HG03520 (cell line): ENCODE measurements at regions not wholly inside any gene's neighbourhood (a gene's known extent, or its start where the extent isn't known, plus 50 kb on each side); places are given as distances from the start of the nearest gene placed in this dataset.
A peak's percentile ranks its signal among the peaks of the same experiment; 100 is the strongest.
"Not testable (repeated sequence)": the region's sequence is repeated elsewhere in the genome, so short reads cannot be mapped to it uniquely, and the experiment has no call there.

ENCODE experiments used
- ATAC-seq: cut with Tn5 transposase; IDR thresholded peaks from one replicate; pipeline ENCODE4 v1.9.1; 2021; ENCODE audit warnings: mild to moderate bottlenecking, moderate library complexity; ENCODE audit not compliant: unreplicated experiment

- ATAC-seq, result no peak
These were observed 90.3 kb upstream of the ZNF438 start for GRCh38 chr10:31121757-31122577.

GRCh38 chr10:31123946-31124345 is 92.3 kb upstream of the ZNF438 start:
- no peak for ATAC-seq

- no peak for ATAC-seq
These were observed 93.2 kb upstream of the ZNF438 start for GRCh38 chr10:31124852-31125251.

DNA sequence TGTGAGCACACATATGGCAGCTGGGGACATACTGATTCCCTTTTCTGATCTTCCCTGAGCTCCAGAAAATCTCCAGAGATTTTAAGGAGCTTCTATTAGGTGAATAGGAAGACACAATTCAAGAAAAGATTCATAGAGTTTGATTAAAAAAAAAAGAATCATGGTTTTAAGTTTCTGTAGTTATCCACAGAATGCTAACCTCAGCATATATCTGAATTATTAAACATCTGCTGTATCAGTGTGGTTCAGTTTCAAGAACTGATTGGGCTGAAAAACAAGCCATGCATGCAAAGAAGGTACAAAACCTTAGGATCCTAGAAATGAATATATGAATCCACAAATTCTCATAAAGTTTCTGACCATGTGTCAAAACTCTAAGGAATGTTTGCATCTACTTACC is 94.1 kb upstream of the ZNF438 start:
- ATAC-seq, result no peak

DNA sequence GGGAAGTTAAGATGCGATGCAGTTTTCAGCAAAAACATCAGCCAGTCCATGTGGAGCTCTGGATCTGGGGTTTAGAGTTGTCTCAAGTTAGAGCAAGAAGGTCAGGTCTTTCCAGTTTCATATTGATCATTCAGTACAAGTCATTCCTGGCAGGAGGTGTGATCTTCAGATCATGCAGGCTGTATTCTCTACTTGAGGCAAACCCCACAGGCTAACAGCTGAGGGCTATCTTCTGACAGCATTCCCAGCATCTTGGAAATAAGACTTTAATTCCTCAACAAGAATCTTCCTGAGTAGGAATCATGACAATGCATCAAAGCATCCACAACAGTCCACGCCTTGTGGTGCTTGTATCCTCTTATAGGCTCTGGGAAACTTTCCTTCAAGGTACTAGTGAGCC is 94.9 kb upstream of the ZNF438 start:
- no peak for ATAC-seq

- ATAC-seq, result no peak
These were observed 96.9 kb upstream of the ZNF438 start for GRCh38 chr10:31128536-31128935.

- no peak for ATAC-seq
These were observed 97.6 kb upstream of the ZNF438 start for GRCh38 chr10:31129271-31129670.

DNA sequence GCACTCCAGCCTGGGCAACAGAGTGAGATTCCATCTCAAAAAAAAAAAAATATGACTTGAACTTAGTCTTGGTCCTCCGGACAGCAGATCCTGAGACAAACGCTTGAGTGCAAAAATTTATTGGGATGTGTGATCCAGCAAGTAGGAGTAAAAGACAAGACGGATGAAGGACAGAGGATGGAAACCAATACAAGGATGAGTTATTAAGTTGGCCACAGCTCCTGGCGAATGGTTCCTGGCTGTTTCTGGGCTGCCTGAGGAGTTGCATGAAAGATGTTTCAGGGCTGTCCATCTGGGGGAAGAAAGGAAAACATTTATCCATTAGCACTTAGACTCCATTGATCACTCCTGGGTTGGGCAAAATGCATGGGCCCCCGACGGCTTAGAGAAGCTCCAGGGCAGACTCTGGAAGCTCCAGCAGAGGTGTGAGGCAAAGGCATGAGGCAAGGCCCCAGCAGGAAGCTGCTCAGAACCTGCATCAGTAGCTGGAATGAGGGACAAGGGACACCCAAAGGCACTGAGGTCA is 98.3 kb upstream of the ZNF438 start:
- no peak for ATAC-seq

- ATAC-seq, result no peak
These were observed 98.7 kb upstream of the ZNF438 start for GRCh38 chr10:31130406-31130805.

- ATAC-seq, result no peak
These were observed 99.6 kb upstream of the ZNF438 start for GRCh38 chr10:31131251-31131650.

DNA sequence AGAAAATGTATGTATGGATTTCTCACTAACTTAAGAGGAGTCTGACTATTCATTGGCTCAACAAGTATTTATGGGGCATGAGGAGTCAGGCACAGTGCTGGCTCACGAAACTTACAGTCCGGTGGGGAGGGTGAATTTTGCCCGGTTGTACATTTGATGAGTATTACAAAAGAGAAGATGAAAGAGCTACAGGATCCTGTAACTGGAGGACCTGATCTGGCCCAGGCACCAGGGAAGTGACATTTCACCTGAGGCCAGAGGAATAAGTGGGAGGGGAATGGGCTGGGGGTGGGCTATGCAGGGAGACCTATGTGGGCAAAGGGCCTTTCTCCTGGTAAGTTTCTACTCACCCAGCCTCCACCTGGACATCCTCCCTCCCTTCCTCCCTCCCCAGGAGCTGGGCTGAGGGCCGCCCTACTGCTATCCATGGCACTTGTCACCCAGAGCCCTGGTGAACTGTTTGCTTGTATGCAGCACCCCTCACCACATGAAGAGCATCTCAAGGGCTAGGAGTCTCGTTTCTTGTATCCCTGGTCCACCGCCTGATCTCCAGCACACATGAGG is 101.1 kb upstream of the ZNF438 start:
- no peak for ATAC-seq

- no peak for ATAC-seq
These were observed 101.7 kb upstream of the ZNF438 start for GRCh38 chr10:31133251-31133791.

GRCh38 chr10:31133792-31134310 is 102.2 kb upstream of the ZNF438 start:
- peak; percentile 38 for ATAC-seq

GRCh38 chr10:31134311-31134952 is 102.8 kb upstream of the ZNF438 start:
- ATAC-seq, result peak; percentile 35

DNA sequence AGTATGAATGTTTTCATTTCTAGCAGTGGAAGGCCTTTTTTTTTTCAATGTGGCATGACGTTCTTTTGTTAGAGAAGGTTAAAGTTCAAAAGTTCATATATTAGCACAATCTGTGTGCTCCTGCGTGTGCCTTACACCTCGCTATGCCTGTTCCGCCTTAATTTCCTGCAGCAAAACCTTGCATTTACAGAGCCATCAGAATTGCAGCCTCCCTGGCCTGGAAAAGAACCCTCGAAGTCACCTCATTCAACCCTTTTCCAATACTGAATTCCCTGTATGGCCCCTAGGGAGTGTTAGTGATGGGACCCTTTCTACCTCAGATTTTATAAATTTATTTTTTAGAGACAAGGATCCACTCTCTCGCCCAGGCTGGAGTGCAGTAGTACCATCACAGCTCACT is 103.5 kb upstream of the ZNF438 start:
- no peak for ATAC-seq

DNA sequence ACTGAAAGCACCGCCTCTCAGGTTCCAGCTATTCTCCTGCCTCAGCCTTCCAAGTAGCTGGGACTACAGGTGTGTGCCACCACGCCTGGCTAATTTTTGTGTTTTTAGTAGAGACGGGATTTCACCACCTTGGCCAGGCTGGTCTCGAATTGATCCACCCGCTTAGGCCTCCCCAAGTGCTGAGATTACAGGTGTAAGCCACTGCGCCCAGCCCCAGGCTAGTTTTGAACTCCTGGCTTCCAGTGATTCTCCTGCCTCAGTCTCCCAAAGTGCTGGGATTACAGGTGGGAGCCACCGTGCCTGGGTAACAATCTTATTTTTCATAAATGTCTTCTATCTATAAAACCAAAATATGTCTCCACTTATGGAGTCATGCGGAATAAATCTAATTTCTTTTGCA is 104.1 kb upstream of the ZNF438 start:
- ATAC-seq, result not testable (repeated sequence)

GRCh38 chr10:31136386-31136785 is 104.7 kb upstream of the ZNF438 start:
- no peak for ATAC-seq

DNA sequence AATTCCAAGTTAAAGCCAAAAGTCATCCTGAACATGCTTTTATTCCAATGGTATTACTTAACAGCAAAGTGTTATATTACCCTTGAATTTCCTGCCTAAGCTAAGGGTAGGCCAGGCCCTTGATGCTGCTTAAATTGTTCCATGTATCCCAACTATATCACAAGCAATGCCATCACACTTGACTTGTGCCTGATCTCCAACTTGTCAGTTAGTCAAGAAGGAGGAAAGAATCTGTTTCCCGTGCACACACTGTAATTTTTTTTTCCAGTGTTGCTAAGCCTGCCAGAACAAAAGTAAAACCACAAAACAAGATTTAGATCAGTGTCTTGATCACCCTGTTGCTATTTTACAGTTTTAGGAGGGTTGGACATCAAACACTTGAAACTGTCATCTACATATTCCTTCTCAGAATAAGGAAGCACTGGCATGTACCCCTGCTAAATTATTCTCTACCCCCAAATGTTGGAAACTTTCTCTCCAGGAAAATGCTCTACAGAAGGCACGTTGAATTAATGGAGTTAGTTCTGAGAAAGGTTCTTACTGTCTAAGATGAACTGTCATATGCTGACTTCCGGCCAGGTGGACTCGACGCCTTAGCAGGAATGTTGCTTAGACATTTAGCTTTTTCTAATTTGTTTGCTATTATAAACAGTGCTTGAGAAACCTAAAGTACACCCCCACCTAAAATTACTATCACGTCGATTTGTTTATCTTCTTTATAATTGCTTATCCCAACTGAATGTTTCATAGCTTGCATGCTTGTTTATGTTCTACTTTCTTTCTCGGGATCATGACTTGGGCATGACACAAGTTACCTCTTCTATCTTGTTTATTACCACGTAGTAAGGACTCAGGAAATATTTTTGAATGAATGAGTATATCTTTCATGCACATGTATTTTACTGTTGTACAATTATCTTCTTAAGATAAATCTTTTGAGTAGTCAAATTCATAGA is 105.5 kb upstream of the ZNF438 start:
- ATAC-seq, result no peak

GRCh38 chr10:31138026-31138553 is 106.4 kb upstream of the ZNF438 start:
- no peak for ATAC-seq

GRCh38 chr10:31139497-31139896 is 107.8 kb upstream of the ZNF438 start:
- ATAC-seq, result no peak
